GM21423 (cell line): ENCODE measurements at regions not wholly inside any gene's neighbourhood (a gene's known extent, or its start where the extent isn't known, plus 50 kb on each side); places are given as distances from the start of the nearest gene placed in this dataset.
"Not testable (repeated sequence)": the region's sequence is repeated elsewhere in the genome, so short reads cannot be mapped to it uniquely, and the experiment has no call there.

Experiments
- ATAC-seq: cut with Tn5 transposase; IDR thresholded peaks from one replicate; pipeline ENCODE4 v1.9.1; 2021; ENCODE audit warnings: mild to moderate bottlenecking, moderate library complexity; ENCODE audit not compliant: unreplicated experiment

GRCh38 chr15:31723019-31723418 lies 307.3 kb upstream of the CHRNA7 start:
- not testable (repeated sequence) for ATAC-seq

- ATAC-seq: not testable (repeated sequence)
Observed at GRCh38 chr15:31724903-31725302, 305.4 kb upstream of the CHRNA7 start.

- not testable (repeated sequence) for ATAC-seq
Observed at GRCh38 chr15:31725619-31726018, 304.7 kb upstream of the CHRNA7 start.

GRCh38 chr15:31727612-31728011 lies 302.7 kb upstream of the CHRNA7 start:
- no peak for ATAC-seq

GRCh38 chr15:31732726-31733125 lies 297.6 kb upstream of the CHRNA7 start:
- ATAC-seq: no peak

GRCh38 chr15:31733424-31733823 lies 296.9 kb upstream of the CHRNA7 start:
- ATAC-seq: no peak

GRCh38 chr15:31740203-31740602 lies 290.1 kb upstream of the CHRNA7 start:
- no peak for ATAC-seq

GRCh38 chr15:31745841-31746240 lies 284.5 kb upstream of the CHRNA7 start:
- no peak for ATAC-seq

GRCh38 chr15:31752065-31752762 lies 278.1 kb upstream of the CHRNA7 start:
- ATAC-seq: no peak

- no peak for ATAC-seq
Observed at GRCh38 chr15:31752905-31753304, 277.4 kb upstream of the CHRNA7 start.

GRCh38 chr15:31758126-31758525 lies 272.2 kb upstream of the CHRNA7 start:
- ATAC-seq: no peak

- ATAC-seq: no peak
Observed at GRCh38 chr15:31768055-31768454, 262.3 kb upstream of the CHRNA7 start.

- no peak for ATAC-seq
Observed at GRCh38 chr15:31774045-31774444, 256.3 kb upstream of the CHRNA7 start.

- no peak for ATAC-seq
Observed at GRCh38 chr15:31776039-31776438, 254.3 kb upstream of the CHRNA7 start.

GRCh38 chr15:31781261-31781660 lies 249.1 kb upstream of the CHRNA7 start:
- no peak for ATAC-seq

GRCh38 chr15:31782016-31782783 lies 248.1 kb upstream of the CHRNA7 start:
- ATAC-seq: no peak

GRCh38 chr15:31782951-31783350 lies 247.4 kb upstream of the CHRNA7 start:
- ATAC-seq: no peak

- no peak for ATAC-seq
Observed at GRCh38 chr15:31786360-31786759, 244.0 kb upstream of the CHRNA7 start.

GRCh38 chr15:31788104-31788503 lies 242.2 kb upstream of the CHRNA7 start:
- no peak for ATAC-seq

- no peak for ATAC-seq
Observed at GRCh38 chr15:31792611-31793199, 237.6 kb upstream of the CHRNA7 start.

- ATAC-seq: no peak
Observed at GRCh38 chr15:31799319-31799714, 231.0 kb upstream of the CHRNA7 start.

GRCh38 chr15:31799715-31800321 lies 230.5 kb upstream of the CHRNA7 start:
- peak; percentile 92 for ATAC-seq
